ENCODE measurements at regions not wholly inside any gene's neighbourhood (a gene's known extent, or its start where the extent isn't known, plus 50 kb on each side); places are given as distances from the start of the nearest gene placed in this dataset.
A peak's percentile ranks its signal among the peaks of the same experiment; 100 is the strongest.
"Not testable (repeated sequence)": the region's sequence is repeated elsewhere in the genome, so short reads cannot be mapped to it uniquely, and the experiment has no call there.

GRCh38 chr16:70014915-70015314 lies 63.8 kb downstream of the CLEC18A start:
- DNase-seq (ENCODE audit: low read depth in 2 of 2): not testable (repeated sequence)

GRCh38 chr16:70016751-70017150 lies 65.6 kb downstream of the CLEC18A start:
- DNase-seq (ENCODE audit: low read depth in 2 of 2): not testable (repeated sequence)

GRCh38 chr16:70018254-70018653 lies 67.1 kb downstream of the CLEC18A start:
- peak in 1 of 2 donors; percentile 13 for DNase-seq (ENCODE audit: low read depth in 2 of 2)

GRCh38 chr16:70023207-70023606 lies 72.1 kb downstream of the CLEC18A start:
- DNase-seq (ENCODE audit: low read depth in 2 of 2): not testable (repeated sequence)

- DNase-seq (ENCODE audit: low read depth in 2 of 2): not testable (repeated sequence)
These were observed 72.8 kb downstream of the CLEC18A start for GRCh38 chr16:70023956-70024355.

- DNase-seq (ENCODE audit: low read depth in 2 of 2): peak in 1 of 2 donors; percentile 19
These were observed 75.2 kb downstream of the CLEC18A start for GRCh38 chr16:70026165-70026854.

- DNase-seq (ENCODE audit: low read depth in 2 of 2): not testable (repeated sequence)
These were observed 81.2 kb upstream of the PDPR start for GRCh38 chr16:70032906-70033305.

GRCh38 chr16:70037913-70038312 lies 76.2 kb upstream of the PDPR start:
- not testable (repeated sequence) for DNase-seq (ENCODE audit: low read depth in 2 of 2)

GRCh38 chr16:70040554-70040953 lies 73.6 kb upstream of the PDPR start:
- DNase-seq (ENCODE audit: low read depth in 2 of 2): not testable (repeated sequence)

GRCh38 chr16:70043538-70044067 lies 70.5 kb upstream of the PDPR start:
- not testable (repeated sequence) for DNase-seq (ENCODE audit: low read depth in 2 of 2)

- DNase-seq (ENCODE audit: low read depth in 2 of 2): not testable (repeated sequence)
These were observed 67.6 kb upstream of the PDPR start for GRCh38 chr16:70046560-70046959.

- not testable (repeated sequence) for DNase-seq (ENCODE audit: low read depth in 2 of 2)
These were observed 66.0 kb upstream of the PDPR start for GRCh38 chr16:70048083-70048482.

GRCh38 chr16:70058056-70058455 lies 56.1 kb upstream of the PDPR start:
- DNase-seq (ENCODE audit: low read depth in 2 of 2): not testable (repeated sequence)

- not testable (repeated sequence) for DNase-seq (ENCODE audit: low read depth in 2 of 2)
These were observed 54.7 kb upstream of the PDPR start for GRCh38 chr16:70059429-70059828.

- DNase-seq (ENCODE audit: low read depth in 2 of 2): not testable (repeated sequence)
These were observed 53.6 kb upstream of the PDPR start for GRCh38 chr16:70060521-70061027.

GRCh38 chr16:70061671-70062218 lies 52.4 kb upstream of the PDPR start:
- DNase-seq (ENCODE audit: low read depth in 2 of 2): not testable (repeated sequence)

GRCh38 chr16:70062947-70063346 lies 51.2 kb upstream of the PDPR start:
- not testable (repeated sequence) for DNase-seq (ENCODE audit: low read depth in 2 of 2)
